DOHH2 (cell line): ENCODE measurements at regions not wholly inside any gene's neighbourhood (a gene's known extent, or its start where the extent isn't known, plus 50 kb on each side); places are given as distances from the start of the nearest gene placed in this dataset.
"Not testable (repeated sequence)": the region's sequence is repeated elsewhere in the genome, so short reads cannot be mapped to it uniquely, and the experiment has no call there.

Source experiments
- CTCF ChIP-seq: fragments of 200-600 bp; sonication (generic); IDR thresholded peaks from one replicate; pipeline ENCODE4 v1.5.1; 2014; ENCODE audit warnings: antibody characterized with exemption, mild to moderate bottlenecking, low read depth, low read length; ENCODE audit not compliant: poor library complexity, severe bottlenecking
- EZH2phosphoT487 ChIP-seq: fragments of 200-600 bp; sonication (generic); IDR thresholded peaks from 2 replicates; pipeline ENCODE4 v1.6.1; 2017; ENCODE audit warnings: borderline replicate concordance, mild to moderate bottlenecking, antibody characterized with exemption, low read length, moderate library complexity, mixed read lengths

DNA sequence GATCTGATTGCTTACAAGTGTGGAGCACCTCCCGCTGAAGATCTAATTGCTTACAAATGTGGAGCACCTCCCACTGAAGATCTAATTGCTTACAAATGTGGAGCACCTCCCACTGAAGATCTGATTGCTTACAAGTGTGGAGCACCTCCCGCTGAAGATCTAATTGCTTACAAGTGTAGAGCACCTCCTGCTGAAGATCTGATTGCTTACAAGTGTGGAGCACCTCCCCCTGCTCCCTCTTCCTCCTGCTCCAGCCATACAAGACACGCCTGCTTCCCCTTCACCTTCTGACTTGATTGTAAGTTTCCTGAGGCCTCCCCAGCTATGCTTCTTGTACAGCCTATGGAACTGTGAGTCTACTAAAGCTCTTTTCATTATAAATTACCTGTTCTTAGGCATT is 1014.9 kb downstream of the SOCS6 start:
- not testable (repeated sequence) for TF ChIP-seq CTCF, EZH2phosphoT487
